Cardiac muscle cell (in vitro differentiated cells and primary cell): ENCODE measurements at regions not wholly inside any gene's neighbourhood (a gene's known extent, or its start where the extent isn't known, plus 50 kb on each side); places are given as distances from the start of the nearest gene placed in this dataset.

Experiments used
- DNase-seq, 2 donors: peaks; one replicate each; pipeline versions ENCODE4 v3.0.0 to v3.0.0-alpha.2; 2010 to 2017; ENCODE audit warnings: low read depth in 1 of 2, low spot score in 1 of 2
- H3K27ac ChIP-seq: fragments of 200-600 bp; sonication (generic); 2 replicates; pipeline ENCODE4 v1.5.1; 2016
- H3K27me3 ChIP-seq: fragments of 200-600 bp; sonication (generic); 2 replicates; pipeline ENCODE4 v1.6.0; 2016; ENCODE audit warnings: control low read depth
- H3K36me3 ChIP-seq: fragments of 200-600 bp; sonication (generic); 2 replicates; pipeline ENCODE4 v1.5.1; 2016; ENCODE audit warnings: control low read depth
- H3K4me1 ChIP-seq: fragments of 200-600 bp; sonication (generic); 2 replicates; pipeline ENCODE4 v1.8.1; 2017; ENCODE audit warnings: low read depth, mild to moderate bottlenecking, mixed run types
- H3K4me3 ChIP-seq: fragments of 200-600 bp; sonication (generic); 2 replicates; pipeline ENCODE4 v1.5.1; 2016; ENCODE audit warnings: mild to moderate bottlenecking
- H3K9me3 ChIP-seq: fragments of 200-600 bp; sonication (generic); 2 replicates; pipeline ENCODE4 v1.5.1; 2017; ENCODE audit warnings: low read depth, mild to moderate bottlenecking, control low read depth
- TF ChIP-seq, protein P1 (sequence below): IDR thresholded peaks from 2 replicates; pipeline ENCODE4 v1.5.1; 2012; ENCODE audit warnings: low read depth, mild to moderate bottlenecking, low read length

DNA sequence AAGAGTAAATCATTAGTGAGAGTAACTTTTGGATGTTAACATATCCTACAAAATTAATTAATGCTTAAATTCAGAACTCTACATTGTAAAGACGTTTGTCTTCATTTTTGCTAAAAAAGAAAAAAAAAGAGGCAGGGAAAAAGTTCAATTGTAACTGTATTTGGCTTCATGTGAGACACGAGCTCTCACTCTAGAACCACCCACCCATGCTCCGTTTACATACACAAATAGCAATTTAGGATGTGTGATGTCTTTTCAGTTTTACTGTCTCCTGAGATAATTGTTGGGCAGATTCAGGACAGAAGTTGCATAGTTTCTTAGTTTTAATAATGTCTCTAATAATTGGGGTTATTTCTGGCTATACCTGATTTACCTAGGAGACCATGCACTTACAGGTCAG, 248.6 kb downstream of the AASDHPPT start:
- Histone ChIP-seq H3K4me3 (no peak overlapping the region), H3K27ac (no peak overlapping the region), H3K4me1 (no peaks in the 10 kb centered on the region), H3K9me3 (no peaks in the 10 kb centered on the region), H3K27me3 (no peaks in the 10 kb centered on the region), H3K36me3 (no peaks in the 10 kb centered on the region)
- no peak for DNase-seq
- TF ChIP-seq, protein P1, sequence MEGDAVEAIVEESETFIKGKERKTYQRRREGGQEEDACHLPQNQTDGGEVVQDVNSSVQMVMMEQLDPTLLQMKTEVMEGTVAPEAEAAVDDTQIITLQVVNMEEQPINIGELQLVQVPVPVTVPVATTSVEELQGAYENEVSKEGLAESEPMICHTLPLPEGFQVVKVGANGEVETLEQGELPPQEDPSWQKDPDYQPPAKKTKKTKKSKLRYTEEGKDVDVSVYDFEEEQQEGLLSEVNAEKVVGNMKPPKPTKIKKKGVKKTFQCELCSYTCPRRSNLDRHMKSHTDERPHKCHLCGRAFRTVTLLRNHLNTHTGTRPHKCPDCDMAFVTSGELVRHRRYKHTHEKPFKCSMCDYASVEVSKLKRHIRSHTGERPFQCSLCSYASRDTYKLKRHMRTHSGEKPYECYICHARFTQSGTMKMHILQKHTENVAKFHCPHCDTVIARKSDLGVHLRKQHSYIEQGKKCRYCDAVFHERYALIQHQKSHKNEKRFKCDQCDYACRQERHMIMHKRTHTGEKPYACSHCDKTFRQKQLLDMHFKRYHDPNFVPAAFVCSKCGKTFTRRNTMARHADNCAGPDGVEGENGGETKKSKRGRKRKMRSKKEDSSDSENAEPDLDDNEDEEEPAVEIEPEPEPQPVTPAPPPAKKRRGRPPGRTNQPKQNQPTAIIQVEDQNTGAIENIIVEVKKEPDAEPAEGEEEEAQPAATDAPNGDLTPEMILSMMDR: no peak

DNA sequence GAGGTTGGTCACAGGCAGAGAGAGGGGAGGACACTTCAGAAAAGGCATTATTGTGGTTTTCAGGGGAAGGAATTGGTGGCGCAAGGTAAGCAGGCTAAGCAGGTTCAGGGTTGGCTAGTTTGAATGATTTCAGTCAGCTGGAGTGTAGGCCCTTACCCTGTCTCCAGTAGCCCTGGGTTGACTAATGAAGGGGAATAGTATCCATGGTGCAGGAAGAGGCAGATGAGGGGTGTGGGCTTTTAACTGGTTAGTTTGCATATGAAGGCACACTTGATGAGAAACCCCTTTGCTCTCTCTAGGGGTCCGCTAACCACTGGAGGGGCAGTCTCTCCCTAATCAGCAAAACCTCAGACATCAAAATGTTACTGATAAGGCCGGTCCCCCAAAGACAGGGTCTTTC, 249.7 kb downstream of the AASDHPPT start:
- H3K27ac ChIP-seq: no peak overlapping the region
- no peaks in the 10 kb centered on the region for H3K4me1 ChIP-seq
- TF ChIP-seq, protein P1: no peak
- no peaks in the 10 kb centered on the region for H3K36me3 ChIP-seq
- no peaks in the 10 kb centered on the region for H3K9me3 ChIP-seq
- H3K4me3 ChIP-seq: no peak overlapping the region
- DNase-seq: no peak
- H3K27me3 ChIP-seq: no peaks in the 10 kb centered on the region

DNA sequence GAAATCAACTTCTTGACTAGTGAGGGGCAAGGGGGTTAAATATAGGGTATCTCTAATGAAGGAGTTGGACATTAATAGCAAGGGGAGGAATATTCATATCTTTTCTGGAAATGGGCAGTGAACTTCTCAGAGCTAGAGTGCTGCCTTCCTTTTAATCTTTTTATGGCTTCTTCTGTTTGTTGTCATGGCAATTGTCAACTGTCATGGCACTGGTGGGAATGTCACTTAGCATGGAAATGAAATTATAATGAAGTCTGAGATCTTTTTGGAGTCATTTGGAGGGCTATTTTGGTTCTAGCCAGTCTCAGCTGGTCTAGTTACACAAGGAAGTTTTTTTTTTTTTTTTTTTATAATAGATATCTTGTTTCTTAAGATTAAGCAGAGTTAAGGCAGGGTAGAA, 250.2 kb downstream of the AASDHPPT start:
- no peaks in the 10 kb centered on the region for H3K9me3 ChIP-seq
- H3K27ac ChIP-seq: no peak overlapping the region
- no peaks in the 10 kb centered on the region for H3K36me3 ChIP-seq
- TF ChIP-seq, protein P1: no peak
- no peak overlapping the region for H3K4me3 ChIP-seq
- DNase-seq: no peak
- H3K4me1 ChIP-seq: no peaks in the 10 kb centered on the region
- H3K27me3 ChIP-seq: no peaks in the 10 kb centered on the region

DNA sequence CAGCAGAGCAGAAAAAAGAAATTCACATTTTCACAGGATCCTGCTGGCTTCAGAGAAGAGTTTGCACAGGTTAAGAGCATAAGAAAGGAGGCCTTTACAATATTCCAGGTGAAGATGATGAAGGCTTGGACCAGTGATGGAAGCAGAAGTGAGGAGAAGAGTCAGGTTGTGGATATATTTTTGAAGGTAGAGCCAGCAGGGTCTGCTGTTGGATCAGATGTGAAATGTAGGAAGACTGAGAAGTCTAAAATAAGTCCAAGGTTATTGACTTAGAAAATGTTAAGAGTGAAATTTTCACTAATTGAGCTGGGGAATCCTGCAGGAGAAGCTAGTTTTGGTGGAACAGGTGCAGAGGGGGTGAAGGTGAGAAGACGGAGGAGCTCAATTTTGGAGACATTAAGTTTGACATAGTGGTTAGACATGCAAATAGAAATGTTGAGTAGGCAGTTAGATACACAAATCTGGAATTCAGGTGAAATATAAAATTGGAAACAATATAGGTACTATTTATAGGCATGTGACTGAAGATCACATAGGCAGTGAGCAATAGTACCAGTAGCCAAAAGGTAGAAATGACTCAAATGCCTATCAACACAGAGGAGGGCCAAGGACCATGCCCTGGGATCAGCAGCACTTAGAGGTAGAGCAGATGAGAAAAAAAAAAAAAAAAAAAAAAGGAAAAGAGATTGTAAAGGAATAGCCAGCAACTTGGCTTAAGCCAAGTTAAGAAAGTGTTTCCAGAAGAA, 252.0 kb downstream of the AASDHPPT start:
- Histone ChIP-seq H3K4me1 (no peaks in the 10 kb centered on the region), H3K4me3 (no peak overlapping the region), H3K27me3 (no peaks in the 10 kb centered on the region), H3K27ac (no peak overlapping the region), H3K9me3 (no peaks in the 10 kb centered on the region), H3K36me3 (no peaks in the 10 kb centered on the region)
- TF ChIP-seq, protein P1: peak; percentile 4
- no peak for DNase-seq

DNA sequence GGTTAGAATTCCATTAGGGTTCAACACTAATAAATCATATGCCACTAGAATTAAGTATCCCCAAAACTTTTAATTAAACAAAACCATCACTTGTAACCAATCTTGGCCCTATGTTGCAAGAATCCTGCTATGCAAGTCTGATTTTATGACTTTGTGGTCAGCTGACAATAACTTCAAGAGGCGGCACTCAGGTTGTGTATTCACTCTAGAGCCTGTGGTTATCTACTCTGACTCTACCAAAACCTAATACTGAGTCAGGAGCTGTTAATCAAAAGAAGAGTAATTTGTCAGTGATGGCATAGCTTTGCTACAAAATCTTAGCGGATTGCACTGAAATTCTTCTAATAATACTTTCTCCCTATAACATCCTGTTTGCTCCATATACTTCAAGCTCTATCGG, 253.7 kb downstream of the AASDHPPT start:
- Histone ChIP-seq H3K4me3 (no peak overlapping the region), H3K36me3 (no peaks in the 10 kb centered on the region), H3K27me3 (no peaks in the 10 kb centered on the region), H3K4me1 (no peaks in the 10 kb centered on the region), H3K27ac (no peak overlapping the region), H3K9me3 (no peaks in the 10 kb centered on the region)
- TF ChIP-seq, protein P1: no peak
- DNase-seq: no peak
